ENCODE measurements at regions not wholly inside any gene's neighbourhood (a gene's known extent, or its start where the extent isn't known, plus 50 kb on each side); places are given as distances from the start of the nearest gene placed in this dataset.

DNA sequence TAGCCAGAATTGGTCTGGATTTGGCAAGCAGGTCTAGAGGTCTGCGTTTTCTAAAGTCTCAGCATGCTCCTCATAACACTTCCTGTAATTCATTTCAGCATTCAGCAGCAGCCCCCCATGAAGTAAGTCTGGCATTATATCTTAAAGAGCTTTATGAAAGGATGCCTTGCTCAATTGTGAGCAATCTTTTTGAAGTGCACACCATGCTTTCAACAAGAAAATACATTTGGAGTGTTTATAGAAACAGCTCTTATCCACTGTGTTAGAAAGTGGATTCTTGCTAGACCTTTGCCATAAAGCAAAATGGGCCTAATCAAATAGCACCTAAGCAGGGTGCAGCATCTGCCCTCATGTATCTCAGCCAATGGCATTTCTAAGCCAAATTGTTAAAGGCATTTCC is 378.0 kb upstream of the AKR1E2 start:
- TF ChIP-seq, protein P1, sequence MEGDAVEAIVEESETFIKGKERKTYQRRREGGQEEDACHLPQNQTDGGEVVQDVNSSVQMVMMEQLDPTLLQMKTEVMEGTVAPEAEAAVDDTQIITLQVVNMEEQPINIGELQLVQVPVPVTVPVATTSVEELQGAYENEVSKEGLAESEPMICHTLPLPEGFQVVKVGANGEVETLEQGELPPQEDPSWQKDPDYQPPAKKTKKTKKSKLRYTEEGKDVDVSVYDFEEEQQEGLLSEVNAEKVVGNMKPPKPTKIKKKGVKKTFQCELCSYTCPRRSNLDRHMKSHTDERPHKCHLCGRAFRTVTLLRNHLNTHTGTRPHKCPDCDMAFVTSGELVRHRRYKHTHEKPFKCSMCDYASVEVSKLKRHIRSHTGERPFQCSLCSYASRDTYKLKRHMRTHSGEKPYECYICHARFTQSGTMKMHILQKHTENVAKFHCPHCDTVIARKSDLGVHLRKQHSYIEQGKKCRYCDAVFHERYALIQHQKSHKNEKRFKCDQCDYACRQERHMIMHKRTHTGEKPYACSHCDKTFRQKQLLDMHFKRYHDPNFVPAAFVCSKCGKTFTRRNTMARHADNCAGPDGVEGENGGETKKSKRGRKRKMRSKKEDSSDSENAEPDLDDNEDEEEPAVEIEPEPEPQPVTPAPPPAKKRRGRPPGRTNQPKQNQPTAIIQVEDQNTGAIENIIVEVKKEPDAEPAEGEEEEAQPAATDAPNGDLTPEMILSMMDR (IDR thresholded peaks at IDR 0.05) = no peak
- TF ChIP-seq REST (IDR thresholded peaks at IDR 0.05; ENCODE audit: insufficient read depth in 1 of 2, low read depth in 2 of 2, low read length in 1 of 2) = no peak

All from Panc1 (cell line).